Mammary epithelial cell (primary cell): ENCODE measurements at regions not wholly inside any gene's neighbourhood (a gene's known extent, or its start where the extent isn't known, plus 50 kb on each side); places are given as distances from the start of the nearest gene placed in this dataset.

Source experiments
- EZH2 ChIP-seq: IDR thresholded peaks from 2 replicates; pipeline ENCODE4 v1.6.1; 2012; ENCODE audit warnings: low read length, inconsistent platforms, borderline replicate concordance
- TF ChIP-seq, protein P1 (sequence below), 2 donors: IDR thresholded peaks in 1 of 2; conservative IDR thresholded peaks in 1 of 2; 2 replicates each; pipeline ENCODE4 v1.5.1; 2011 to 2012; ENCODE audit warnings: inconsistent platforms in 2 of 2, low read length in 2 of 2, mild to moderate bottlenecking in 2 of 2, control low read depth in 1 of 2, low read depth in 1 of 2; ENCODE audit not compliant: insufficient read depth in 1 of 2; ENCODE audit errors: extremely low read depth in 1 of 2

DNA sequence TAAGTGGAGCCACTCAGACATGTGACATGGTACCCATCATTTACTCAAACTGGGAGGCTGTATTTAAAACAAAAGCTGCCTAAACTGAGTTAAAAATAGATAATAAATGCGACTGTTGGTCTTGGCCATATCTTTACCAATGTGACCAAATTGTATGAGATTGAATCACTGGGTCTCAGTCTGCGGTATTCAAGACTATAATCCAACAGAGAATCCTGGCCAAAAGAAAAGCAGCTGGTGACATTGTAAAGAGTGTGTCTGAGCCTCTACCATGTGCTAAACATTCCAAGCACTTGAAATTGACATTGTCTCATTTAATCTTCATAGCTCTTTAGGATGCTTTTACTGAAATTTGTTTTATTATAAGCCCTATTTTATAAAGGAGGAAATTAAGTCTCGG, 282.6 kb downstream of the ZNF608 start:
- TF ChIP-seq, protein P1, sequence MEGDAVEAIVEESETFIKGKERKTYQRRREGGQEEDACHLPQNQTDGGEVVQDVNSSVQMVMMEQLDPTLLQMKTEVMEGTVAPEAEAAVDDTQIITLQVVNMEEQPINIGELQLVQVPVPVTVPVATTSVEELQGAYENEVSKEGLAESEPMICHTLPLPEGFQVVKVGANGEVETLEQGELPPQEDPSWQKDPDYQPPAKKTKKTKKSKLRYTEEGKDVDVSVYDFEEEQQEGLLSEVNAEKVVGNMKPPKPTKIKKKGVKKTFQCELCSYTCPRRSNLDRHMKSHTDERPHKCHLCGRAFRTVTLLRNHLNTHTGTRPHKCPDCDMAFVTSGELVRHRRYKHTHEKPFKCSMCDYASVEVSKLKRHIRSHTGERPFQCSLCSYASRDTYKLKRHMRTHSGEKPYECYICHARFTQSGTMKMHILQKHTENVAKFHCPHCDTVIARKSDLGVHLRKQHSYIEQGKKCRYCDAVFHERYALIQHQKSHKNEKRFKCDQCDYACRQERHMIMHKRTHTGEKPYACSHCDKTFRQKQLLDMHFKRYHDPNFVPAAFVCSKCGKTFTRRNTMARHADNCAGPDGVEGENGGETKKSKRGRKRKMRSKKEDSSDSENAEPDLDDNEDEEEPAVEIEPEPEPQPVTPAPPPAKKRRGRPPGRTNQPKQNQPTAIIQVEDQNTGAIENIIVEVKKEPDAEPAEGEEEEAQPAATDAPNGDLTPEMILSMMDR (conservative IDR thresholded peaks at IDR 0.05 in 1 of 2, IDR thresholded peaks at IDR 0.05 in 1 of 2; ENCODE audit: extremely low read depth in 1 of 2, insufficient read depth in 1 of 2, low read depth in 1 of 2, low read length in 2 of 2), result no peak
- no peak for TF ChIP-seq EZH2
